ENCODE measurements at regions not wholly inside any gene's neighbourhood (a gene's known extent, or its start where the extent isn't known, plus 50 kb on each side); places are given as distances from the start of the nearest gene placed in this dataset.

- TF ChIP-seq EZH2phosphoT487 (IDR thresholded peaks at IDR 0.05; ENCODE audit: borderline replicate concordance, low read length) (no peak), CTCF (conservative IDR thresholded peaks at IDR 0.05; ENCODE audit: low read depth, low read length) (peak; percentile 55), EZH2 (IDR thresholded peaks at IDR 0.05; ENCODE audit: low read length, unreplicated experiment) (no peak)
These were observed 150.5 kb upstream of the SOX9 start for GRCh38 chr17:71970312-71970711.
